A673 (cell line): ENCODE measurements at regions not wholly inside any gene's neighbourhood (a gene's known extent, or its start where the extent isn't known, plus 50 kb on each side); places are given as distances from the start of the nearest gene placed in this dataset.

ENCODE experiments used
- BruUV-seq: library from RNA; stranded (reverse); fragments of 400-500 nt; replicated peaks from 2 replicates; lab custom pipeline; 2021; lab: Mats Ljungman, UMichigan
- CTCF ChIA-PET: fragments of 300-600 bp; sonication (Branson Sonifier 250); formaldehyde crosslinking; loops from one replicate; lab custom pipeline; 2022; ENCODE audit warnings: antibody characterized with exemption; lab: Charles Lee
- POLR2A ChIA-PET: fragments of 300-600 bp; sonication (Branson Sonifier 250); formaldehyde crosslinking; loops from one replicate; lab custom pipeline; 2022; ENCODE audit warnings: antibody characterized with exemption; ENCODE audit not compliant: low non-redundant PET; lab: Charles Lee
- DNase-seq: peaks from one replicate; pipeline ENCODE4 v3.0.0-alpha.2; 2015; ENCODE audit warnings: low spot score
- H3K27ac ChIP-seq: fragments of 200-600 bp; sonication (generic); 2 replicates; pipeline ENCODE4 v1.5.1; 2016; ENCODE audit warnings: mixed run types, low read depth, mild to moderate bottlenecking, mixed read lengths, antibody characterized with exemption, low read length; ENCODE audit not compliant: poor library complexity, severe bottlenecking
- H3K27me3 ChIP-seq: fragments of 200-600 bp; sonication (generic); replicated peaks from 2 replicates; pipeline ENCODE4 v1.6.1; 2017; ENCODE audit warnings: mixed run types, low read depth, mild to moderate bottlenecking, mixed read lengths, antibody characterized with exemption, low read length; ENCODE audit not compliant: insufficient read depth, poor library complexity
- H3K36me3 ChIP-seq: fragments of 200-600 bp; sonication (generic); 2 replicates; pipeline ENCODE4 v1.6.1; 2016; ENCODE audit warnings: mixed run types, mild to moderate bottlenecking, mixed read lengths, antibody characterized with exemption, low read length; ENCODE audit not compliant: insufficient read depth, poor library complexity, severe bottlenecking
- H3K4me1 ChIP-seq: fragments of 200-600 bp; sonication (generic); 2 replicates; pipeline ENCODE4 v1.6.1; 2017; ENCODE audit warnings: mixed run types, mild to moderate bottlenecking, mixed read lengths, antibody characterized with exemption, low read length; ENCODE audit not compliant: insufficient read depth, poor library complexity, severe bottlenecking
- H3K4me3 ChIP-seq: fragments of 200-600 bp; sonication (generic); 2 replicates; pipeline ENCODE4 v1.5.1; 2016; ENCODE audit warnings: low read depth, mixed run types, mild to moderate bottlenecking, mixed read lengths, low read length; ENCODE audit not compliant: poor library complexity, severe bottlenecking
- H3K9me3 ChIP-seq: fragments of 200-600 bp; sonication (generic); 2 replicates; pipeline ENCODE4 v1.6.1; 2016; ENCODE audit warnings: mixed run types, low read depth, mild to moderate bottlenecking, mixed read lengths, antibody characterized with exemption, low read length; ENCODE audit not compliant: poor library complexity, severe bottlenecking
- EZH2 ChIP-seq: fragments of 200-600 bp; sonication (generic); IDR thresholded peaks from 2 replicates; pipeline ENCODE4 v1.6.1; 2017; ENCODE audit warnings: borderline replicate concordance, low read depth, mild to moderate bottlenecking, mixed read lengths, antibody characterized with exemption, low read length; ENCODE audit not compliant: poor library complexity, severe bottlenecking
- intact Hi-C: fragments of 100-400 bp; cut with micrococcal nuclease; formaldehyde crosslinking; loops from one replicate; pipeline ENCODE4 v1.10.0; 2022; ENCODE audit not compliant: unreplicated experiment
- TF ChIP-seq, protein P1 (sequence below): fragments of 300-800, 200-600 bp; sonication (generic); conservative IDR thresholded peaks from 2 replicates; pipeline ENCODE4 v1.5.1; 2017; ENCODE audit warnings: low read depth, mild to moderate bottlenecking, antibody characterized with exemption, low read length, moderate library complexity, mixed read lengths

DNA sequence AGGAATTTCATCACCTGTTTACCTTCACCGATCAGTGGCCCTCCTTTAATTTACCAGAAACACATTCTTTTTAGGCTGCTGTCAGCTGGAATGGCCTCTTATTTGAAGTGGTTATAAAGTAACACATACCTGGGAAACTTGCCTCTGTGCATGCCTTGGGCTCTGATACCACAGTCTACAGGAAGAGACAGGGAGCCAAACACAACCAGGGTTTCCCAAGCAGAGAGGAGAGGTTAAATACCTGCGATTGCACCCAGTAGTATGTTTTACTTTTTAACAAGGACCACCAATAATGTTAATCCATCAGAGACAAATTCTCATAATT, 444.0 kb upstream of the SGCG start:
- Histone ChIP-seq H3K36me3 (no peaks in the 10 kb centered on the region), H3K9me3 (no peaks in the 10 kb centered on the region), H3K27me3 (no peaks in the 10 kb centered on the region), H3K4me1 (no peaks in the 10 kb centered on the region), H3K4me3 (no peak overlapping the region), H3K27ac (no peak overlapping the region)
- intact Hi-C loops, result no loop called here
- no peak for DNase-seq
- ChIA-PET POLR2A (no interaction called here), CTCF (no interaction called here)
- TF ChIP-seq EZH2, result no peak
- TF ChIP-seq, protein P1, sequence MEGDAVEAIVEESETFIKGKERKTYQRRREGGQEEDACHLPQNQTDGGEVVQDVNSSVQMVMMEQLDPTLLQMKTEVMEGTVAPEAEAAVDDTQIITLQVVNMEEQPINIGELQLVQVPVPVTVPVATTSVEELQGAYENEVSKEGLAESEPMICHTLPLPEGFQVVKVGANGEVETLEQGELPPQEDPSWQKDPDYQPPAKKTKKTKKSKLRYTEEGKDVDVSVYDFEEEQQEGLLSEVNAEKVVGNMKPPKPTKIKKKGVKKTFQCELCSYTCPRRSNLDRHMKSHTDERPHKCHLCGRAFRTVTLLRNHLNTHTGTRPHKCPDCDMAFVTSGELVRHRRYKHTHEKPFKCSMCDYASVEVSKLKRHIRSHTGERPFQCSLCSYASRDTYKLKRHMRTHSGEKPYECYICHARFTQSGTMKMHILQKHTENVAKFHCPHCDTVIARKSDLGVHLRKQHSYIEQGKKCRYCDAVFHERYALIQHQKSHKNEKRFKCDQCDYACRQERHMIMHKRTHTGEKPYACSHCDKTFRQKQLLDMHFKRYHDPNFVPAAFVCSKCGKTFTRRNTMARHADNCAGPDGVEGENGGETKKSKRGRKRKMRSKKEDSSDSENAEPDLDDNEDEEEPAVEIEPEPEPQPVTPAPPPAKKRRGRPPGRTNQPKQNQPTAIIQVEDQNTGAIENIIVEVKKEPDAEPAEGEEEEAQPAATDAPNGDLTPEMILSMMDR, result no peak
- BruUV-seq, result no TSS peak

DNA sequence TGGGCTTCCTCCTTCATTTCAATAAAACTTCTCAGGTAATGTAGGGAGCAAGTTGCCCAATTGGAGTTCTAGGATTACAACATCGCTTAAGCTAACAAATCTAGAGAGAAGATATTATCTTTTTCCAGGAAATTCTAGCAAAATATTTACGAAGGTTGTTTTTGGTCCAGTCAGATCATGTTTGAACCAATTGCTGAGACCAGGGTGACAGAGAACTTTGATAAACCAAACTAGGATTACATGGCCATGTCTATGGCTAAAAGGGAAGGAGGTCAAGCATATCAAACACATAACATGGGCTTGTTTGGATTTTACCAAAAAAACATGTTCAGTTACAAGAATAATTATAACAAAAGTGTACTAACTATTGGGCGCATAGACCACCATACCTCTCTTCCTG, 442.4 kb upstream of the SGCG start:
- no TSS peak for BruUV-seq
- intact Hi-C loops, result no loop called here
- POLR2A ChIA-PET, result no interaction called here
- Histone ChIP-seq H3K27me3 (no peaks in the 10 kb centered on the region), H3K27ac (no peak overlapping the region), H3K4me3 (no peak overlapping the region), H3K4me1 (no peaks in the 10 kb centered on the region), H3K9me3 (no peaks in the 10 kb centered on the region), H3K36me3 (no peaks in the 10 kb centered on the region)
- TF ChIP-seq, protein P1, result no peak
- TF ChIP-seq EZH2, result no peak
- DNase-seq, result no peak
- CTCF ChIA-PET, result no interaction called here

DNA sequence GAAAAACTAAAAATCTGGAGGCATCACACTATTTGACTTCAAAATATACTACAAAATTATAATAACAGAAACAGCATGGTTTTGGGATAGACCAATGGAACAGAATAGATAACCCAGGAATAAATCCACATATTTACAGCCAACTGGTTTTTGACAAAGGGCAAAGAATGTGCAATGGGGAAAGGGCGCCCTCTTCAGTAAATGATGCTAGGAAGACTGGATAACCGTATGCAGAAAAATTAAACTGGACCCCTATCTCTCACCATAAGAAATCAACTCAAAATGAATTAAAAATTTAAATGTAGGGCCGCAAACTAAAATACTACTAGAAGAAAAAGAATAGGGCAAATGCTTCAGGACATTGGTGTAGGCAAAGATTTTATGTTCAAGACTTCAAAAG, 440.5 kb upstream of the SGCG start:
- DNase-seq, result peak; percentile 38
- H3K4me3 ChIP-seq, result no peak overlapping the region
- no peak overlapping the region for H3K27ac ChIP-seq
- H3K4me1 ChIP-seq, result no peaks in the 10 kb centered on the region
- no TSS peak for BruUV-seq
- CTCF ChIA-PET, result interaction anchor here (0.7 kb wide), 1 partner anchor 178 kb away, joined by 3 read pairs; no protein-coding TSS in a partner anchor
- POLR2A ChIA-PET, result no interaction called here
- H3K36me3 ChIP-seq, result no peaks in the 10 kb centered on the region
- intact Hi-C loops, result no loop called here
- TF ChIP-seq, protein P1, result peak; percentile 60
- TF ChIP-seq EZH2, result no peak
- no peaks in the 10 kb centered on the region for H3K27me3 ChIP-seq
- no peaks in the 10 kb centered on the region for H3K9me3 ChIP-seq
